ENCODE measurements at regions not wholly inside any gene's neighbourhood (a gene's known extent, or its start where the extent isn't known, plus 50 kb on each side); places are given as distances from the start of the nearest gene placed in this dataset.

GRCh38 chr1:199297887-199298286 lies 659.0 kb downstream of the PTPRC start:
- DNase-seq = no peak

GRCh38 chr1:199298825-199299224 lies 660.0 kb downstream of the PTPRC start:
- DNase-seq = no peak

- no peak for DNase-seq
Measured at GRCh38 chr1:199301472-199302217, 662.8 kb downstream of the PTPRC start.

- DNase-seq = no peak
Measured at GRCh38 chr1:199302554-199302953, 663.7 kb downstream of the PTPRC start.

GRCh38 chr1:199303035-199303434 lies 664.2 kb downstream of the PTPRC start:
- no peak for DNase-seq

GRCh38 chr1:199305053-199305452 lies 666.2 kb downstream of the PTPRC start:
- DNase-seq = no peak

GRCh38 chr1:199307496-199308264 lies 668.8 kb downstream of the PTPRC start:
- DNase-seq = no peak

GRCh38 chr1:199308349-199308846 lies 669.6 kb downstream of the PTPRC start:
- no peak for DNase-seq

GRCh38 chr1:199310708-199311107 lies 671.9 kb downstream of the PTPRC start:
- DNase-seq = no peak

- no peak for DNase-seq
Measured at GRCh38 chr1:199311478-199312262, 672.8 kb downstream of the PTPRC start.

- no peak for DNase-seq
Measured at GRCh38 chr1:199312626-199313025, 673.8 kb downstream of the PTPRC start.

GRCh38 chr1:199313444-199313843 lies 674.6 kb downstream of the PTPRC start:
- DNase-seq = no peak

- no peak for DNase-seq
Measured at GRCh38 chr1:199319341-199319740, 680.5 kb downstream of the PTPRC start.

GRCh38 chr1:199322278-199322677 lies 683.4 kb downstream of the PTPRC start:
- DNase-seq = no peak

GRCh38 chr1:199333180-199333579 lies 694.3 kb upstream of the NR5A2 start:
- DNase-seq = no peak

GRCh38 chr1:199335496-199335895 lies 692.0 kb upstream of the NR5A2 start:
- no peak for DNase-seq

- DNase-seq = no peak
Measured at GRCh38 chr1:199336745-199337640, 690.5 kb upstream of the NR5A2 start.

GRCh38 chr1:199338760-199339159 lies 688.8 kb upstream of the NR5A2 start:
- DNase-seq = no peak

- DNase-seq = no peak
Measured at GRCh38 chr1:199352351-199352750, 675.2 kb upstream of the NR5A2 start.

GRCh38 chr1:199353906-199354305 lies 673.6 kb upstream of the NR5A2 start:
- DNase-seq = no peak

GRCh38 chr1:199356561-199356960 lies 670.9 kb upstream of the NR5A2 start:
- DNase-seq = no peak

- no peak for DNase-seq
Measured at GRCh38 chr1:199357599-199357998, 669.9 kb upstream of the NR5A2 start.

Measured in NCI-H187 treated with DMSO at 0.1 percent for 48 hours (cell line).